GM21367 (cell line): ENCODE measurements at regions not wholly inside any gene's neighbourhood (a gene's known extent, or its start where the extent isn't known, plus 50 kb on each side); places are given as distances from the start of the nearest gene placed in this dataset.
"Not testable (repeated sequence)": the region's sequence is repeated elsewhere in the genome, so short reads cannot be mapped to it uniquely, and the experiment has no call there.

Experiments used
- ATAC-seq: cut with Tn5 transposase; IDR thresholded peaks from one replicate; pipeline ENCODE4 v1.9.1; 2021; ENCODE audit not compliant: unreplicated experiment

- no peak for ATAC-seq
Observed at GRCh38 chr21:27036736-27037301, 69.9 kb upstream of the ADAMTS5 start.

- no peak for ATAC-seq
Observed at GRCh38 chr21:27035791-27036190, 68.9 kb upstream of the ADAMTS5 start.

- no peak for ATAC-seq
Observed at GRCh38 chr21:27034796-27035195, 67.9 kb upstream of the ADAMTS5 start.

GRCh38 chr21:27033471-27033870, 66.6 kb upstream of the ADAMTS5 start:
- no peak for ATAC-seq

GRCh38 chr21:27026501-27026900, 59.6 kb upstream of the ADAMTS5 start:
- no peak for ATAC-seq

- ATAC-seq = not testable (repeated sequence)
Observed at GRCh38 chr21:27025708-27026107, 58.8 kb upstream of the ADAMTS5 start.

GRCh38 chr21:27024971-27025370, 58.1 kb upstream of the ADAMTS5 start:
- no peak for ATAC-seq

- no peak for ATAC-seq
Observed at GRCh38 chr21:27024301-27024700, 57.4 kb upstream of the ADAMTS5 start.

GRCh38 chr21:27023186-27023585, 56.3 kb upstream of the ADAMTS5 start:
- no peak for ATAC-seq

GRCh38 chr21:27021801-27022200, 54.9 kb upstream of the ADAMTS5 start:
- ATAC-seq = no peak

- ATAC-seq = no peak
Observed at GRCh38 chr21:27021046-27021445, 54.2 kb upstream of the ADAMTS5 start.

GRCh38 chr21:27017246-27017645, 50.4 kb upstream of the ADAMTS5 start:
- ATAC-seq = no peak
